Neural progenitor cell (in vitro differentiated cells): ENCODE measurements at regions not wholly inside any gene's neighbourhood (a gene's known extent, or its start where the extent isn't known, plus 50 kb on each side); places are given as distances from the start of the nearest gene placed in this dataset.
A peak's percentile ranks its signal among the peaks of the same experiment; 100 is the strongest.

ENCODE experiments used
- DNase-seq: peaks from one replicate; pipeline ENCODE4 v3.0.0-alpha.2; 2016; ENCODE audit warnings: low spot score
- H2AFZ ChIP-seq: fragments of 200-600 bp; sonication (generic); replicated peaks from 2 replicates; pipeline ENCODE4 v1.6.1; 2016; ENCODE audit warnings: antibody characterized with exemption
- H3F3A ChIP-seq: fragments of 200-600 bp; sonication (generic); 2 replicates; pipeline ENCODE4 v1.6.1; 2016; ENCODE audit warnings: antibody characterized with exemption, low read depth
- H3K27ac ChIP-seq: fragments of 200-600 bp; sonication (generic); 2 replicates; pipeline ENCODE4 v1.5.1; 2016; ENCODE audit warnings: mild to moderate bottlenecking
- H3K27me3 ChIP-seq: fragments of 200-600 bp; sonication (generic); 2 replicates; pipeline ENCODE4 v1.6.1; 2016; ENCODE audit warnings: mild to moderate bottlenecking, moderate library complexity
- H3K36me3 ChIP-seq: fragments of 200-600 bp; sonication (generic); 2 replicates; pipeline ENCODE4 v1.5.1; 2016
- H3K4me1 ChIP-seq: fragments of 200-600 bp; sonication (generic); 2 replicates; pipeline ENCODE4 v1.6.1; 2016; ENCODE audit warnings: mixed run types
- H3K4me2 ChIP-seq: fragments of 200-600 bp; sonication (generic); 2 replicates; pipeline ENCODE4 v1.6.1; 2016
- H3K4me3 ChIP-seq: fragments of 200-600 bp; sonication (generic); 2 replicates; pipeline ENCODE4 v1.5.1; 2016
- H3K79me2 ChIP-seq: fragments of 200-600 bp; sonication (generic); 2 replicates; pipeline ENCODE4 v1.6.1; 2016; ENCODE audit warnings: low read depth
- H3K9ac ChIP-seq: fragments of 200-600 bp; sonication (generic); 2 replicates; pipeline ENCODE4 v1.6.1; 2016
- H3K9me3 ChIP-seq: fragments of 200-600 bp; sonication (generic); 2 replicates; pipeline ENCODE4 v1.5.1; 2016; ENCODE audit warnings: low read depth
- H4K20me1 ChIP-seq: fragments of 200-600 bp; sonication (generic); 2 replicates; pipeline ENCODE4 v1.6.1; 2016; ENCODE audit warnings: low read depth
- H3K27ac Mint-ChIP-seq: 3 replicates; pipeline ENCODE4 v1.8.0; 2021; ENCODE audit warnings: mixed read lengths
- H3K27me3 Mint-ChIP-seq: 2 replicates; pipeline ENCODE4 v1.8.0; 2022; ENCODE audit warnings: low read depth, mild to moderate bottlenecking, inconsistent platforms, moderate library complexity, mixed read lengths; ENCODE audit not compliant: insufficient read depth
- H3K36me3 Mint-ChIP-seq: 3 replicates; pipeline ENCODE4 v1.8.0; 2021; ENCODE audit warnings: mixed read lengths
- H3K4me1 Mint-ChIP-seq: 3 replicates; pipeline ENCODE4 v1.8.0; 2021; ENCODE audit warnings: mixed read lengths
- H3K4me3 Mint-ChIP-seq: 3 replicates; pipeline ENCODE4 v1.8.0; 2021; ENCODE audit warnings: mild to moderate bottlenecking, moderate library complexity, mixed read lengths
- H3K9me3 Mint-ChIP-seq: 3 replicates; pipeline ENCODE4 v1.8.0; 2020; ENCODE audit warnings: mixed read lengths
- CTCF ChIP-seq: fragments of 200-600 bp; sonication (generic); IDR thresholded peaks from 2 replicates; pipeline ENCODE4 v1.5.1; 2017; ENCODE audit warnings: antibody characterized with exemption, mild to moderate bottlenecking
- EZH2 ChIP-seq: fragments of 200-600 bp; sonication (generic); IDR thresholded peaks from 2 replicates; pipeline ENCODE4 v1.6.1; 2017; ENCODE audit warnings: antibody characterized with exemption, mild to moderate bottlenecking, moderate library complexity
- EZH2phosphoT487 ChIP-seq: fragments of 200-600 bp; sonication (generic); IDR thresholded peaks from 2 replicates; pipeline ENCODE4 v1.6.1; 2017; ENCODE audit warnings: antibody characterized with exemption

GRCh38 chr18:64807560-64807959, 658.7 kb upstream of the LINC00305 start:
- no peaks in the 10 kb centered on the region for H3K79me2 ChIP-seq
- H3K9me3 ChIP-seq, result no peaks in the 10 kb centered on the region
- no peaks in the 10 kb centered on the region for H3F3A ChIP-seq
- H3K27me3 ChIP-seq, result no peaks in the 10 kb centered on the region
- Mint-ChIP-seq H3K27ac (no peak overlapping the region), H3K4me1 (peaks cover 2% of the 10 kb centered on the region), H3K4me3 (no peak overlapping the region), H3K27me3 (peaks cover 2% of the 10 kb centered on the region), H3K9me3 (no peaks in the 10 kb centered on the region), H3K36me3 (no peaks in the 10 kb centered on the region)
- H3K4me2 ChIP-seq, result no peak overlapping the region
- no peak overlapping the region for H3K27ac ChIP-seq
- H3K4me3 ChIP-seq, result no peak overlapping the region
- no peak overlapping the region for H2AFZ ChIP-seq
- H3K4me1 ChIP-seq, result no peaks in the 10 kb centered on the region
- no peaks in the 10 kb centered on the region for H4K20me1 ChIP-seq
- H3K36me3 ChIP-seq, result no peaks in the 10 kb centered on the region
- no peak for TF ChIP-seq EZH2phosphoT487
- no peak for TF ChIP-seq EZH2
- TF ChIP-seq CTCF, result no peak
- DNase-seq, result no peak
- no peak overlapping the region for H3K9ac ChIP-seq

GRCh38 chr18:64806691-64807090, 657.8 kb upstream of the LINC00305 start:
- no peaks in the 10 kb centered on the region for H3K4me1 ChIP-seq
- no peak overlapping the region for H3K4me3 ChIP-seq
- H3K36me3 ChIP-seq, result no peaks in the 10 kb centered on the region
- peaks cover 2% of the 10 kb centered on the region for H3K4me1 Mint-ChIP-seq
- H3K27me3 Mint-ChIP-seq, result peaks cover 2% of the 10 kb centered on the region
- no peak overlapping the region for H3K27ac Mint-ChIP-seq
- DNase-seq, result peak; percentile 7
- H3K4me3 Mint-ChIP-seq, result no peak overlapping the region
- no peaks in the 10 kb centered on the region for H4K20me1 ChIP-seq
- H3K27ac ChIP-seq, result no peak overlapping the region
- no peaks in the 10 kb centered on the region for H3K9me3 ChIP-seq
- H3K9me3 Mint-ChIP-seq, result no peaks in the 10 kb centered on the region
- no peak overlapping the region for H3K9ac ChIP-seq
- no peaks in the 10 kb centered on the region for H3K27me3 ChIP-seq
- H3F3A ChIP-seq, result no peaks in the 10 kb centered on the region
- TF ChIP-seq EZH2phosphoT487, result no peak
- TF ChIP-seq EZH2, result no peak
- no peak for TF ChIP-seq CTCF
- H3K4me2 ChIP-seq, result no peak overlapping the region
- no peaks in the 10 kb centered on the region for H3K79me2 ChIP-seq
- H2AFZ ChIP-seq, result no peak overlapping the region
- no peaks in the 10 kb centered on the region for H3K36me3 Mint-ChIP-seq

GRCh38 chr18:64806232-64806631, 657.3 kb upstream of the LINC00305 start:
- no peaks in the 10 kb centered on the region for H3K79me2 ChIP-seq
- H3K27ac ChIP-seq, result no peak overlapping the region
- no peaks in the 10 kb centered on the region for H3K4me1 ChIP-seq
- H3K27ac Mint-ChIP-seq, result no peak overlapping the region
- TF ChIP-seq EZH2, result no peak
- no peak for TF ChIP-seq EZH2phosphoT487
- TF ChIP-seq CTCF, result no peak
- no peaks in the 10 kb centered on the region for H3K36me3 Mint-ChIP-seq
- H4K20me1 ChIP-seq, result no peaks in the 10 kb centered on the region
- H3K4me1 Mint-ChIP-seq, result peaks cover 2% of the 10 kb centered on the region
- no peak for DNase-seq
- H2AFZ ChIP-seq, result no peak overlapping the region
- no peaks in the 10 kb centered on the region for H3F3A ChIP-seq
- no peaks in the 10 kb centered on the region for H3K27me3 ChIP-seq
- no peaks in the 10 kb centered on the region for H3K36me3 ChIP-seq
- no peak overlapping the region for H3K9ac ChIP-seq
- no peak overlapping the region for H3K4me2 ChIP-seq
- H3K9me3 Mint-ChIP-seq, result no peaks in the 10 kb centered on the region
- peaks cover under 1% of the 10 kb centered on the region for H3K27me3 Mint-ChIP-seq
- H3K4me3 Mint-ChIP-seq, result no peak overlapping the region
- no peak overlapping the region for H3K4me3 ChIP-seq
- no peaks in the 10 kb centered on the region for H3K9me3 ChIP-seq

- Histone ChIP-seq H3K4me2 (no peak overlapping the region), H2AFZ (no peak overlapping the region), H4K20me1 (no peaks in the 10 kb centered on the region), H3K79me2 (no peaks in the 10 kb centered on the region), H3K4me1 (no peaks in the 10 kb centered on the region), H3K4me3 (no peak overlapping the region), H3K9me3 (no peaks in the 10 kb centered on the region), H3K27me3 (no peaks in the 10 kb centered on the region), H3K9ac (no peak overlapping the region), H3K27ac (no peak overlapping the region), H3F3A (no peaks in the 10 kb centered on the region), H3K36me3 (no peaks in the 10 kb centered on the region)
- Mint-ChIP-seq H3K9me3 (no peaks in the 10 kb centered on the region), H3K27me3 (no peaks in the 10 kb centered on the region), H3K27ac (no peak overlapping the region), H3K4me1 (peaks cover 2% of the 10 kb centered on the region), H3K36me3 (no peaks in the 10 kb centered on the region), H3K4me3 (no peak overlapping the region)
- TF ChIP-seq CTCF, result no peak
- TF ChIP-seq EZH2phosphoT487, result no peak
- TF ChIP-seq EZH2, result no peak
- no peak for DNase-seq
These were observed 654.6 kb upstream of the LINC00305 start for GRCh38 chr18:64803471-64803870.
